ENCODE measurements at regions not wholly inside any gene's neighbourhood (a gene's known extent, or its start where the extent isn't known, plus 50 kb on each side); places are given as distances from the start of the nearest gene placed in this dataset.

DNA sequence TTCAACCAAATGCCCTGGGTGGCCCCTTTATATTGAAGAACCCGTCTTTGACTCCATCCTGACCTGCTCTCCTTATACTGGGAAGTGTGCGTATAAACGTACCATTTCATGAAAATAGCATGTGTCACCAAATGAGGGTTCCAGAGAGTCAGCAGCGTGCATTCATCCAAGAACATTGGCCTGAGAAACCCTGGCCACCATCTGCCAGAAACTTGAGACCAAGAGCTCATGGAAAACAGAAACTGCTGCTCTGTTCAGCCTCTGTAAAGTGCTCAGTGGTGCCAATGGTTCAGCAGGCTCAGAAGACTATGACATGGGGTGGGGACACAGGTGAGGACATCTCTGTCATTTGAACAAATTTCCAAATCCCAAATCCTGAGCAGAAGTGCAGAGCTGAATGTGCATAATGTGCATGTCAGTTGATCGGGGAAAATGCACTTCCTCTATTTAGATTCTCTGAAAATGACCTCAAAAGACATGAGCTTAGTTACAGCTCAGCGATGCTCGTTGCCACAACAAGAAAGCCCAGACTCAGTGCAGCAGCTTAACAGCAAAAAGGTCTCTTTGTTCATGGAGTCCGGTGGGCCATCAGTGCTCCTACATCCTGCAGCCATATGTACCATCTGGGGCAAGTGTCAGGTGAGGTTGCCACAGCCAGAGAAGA lies 176.1 kb downstream of the ATPSCKMT start:
- DNase-seq (ENCODE audit: low spot score): no peak

DNA sequence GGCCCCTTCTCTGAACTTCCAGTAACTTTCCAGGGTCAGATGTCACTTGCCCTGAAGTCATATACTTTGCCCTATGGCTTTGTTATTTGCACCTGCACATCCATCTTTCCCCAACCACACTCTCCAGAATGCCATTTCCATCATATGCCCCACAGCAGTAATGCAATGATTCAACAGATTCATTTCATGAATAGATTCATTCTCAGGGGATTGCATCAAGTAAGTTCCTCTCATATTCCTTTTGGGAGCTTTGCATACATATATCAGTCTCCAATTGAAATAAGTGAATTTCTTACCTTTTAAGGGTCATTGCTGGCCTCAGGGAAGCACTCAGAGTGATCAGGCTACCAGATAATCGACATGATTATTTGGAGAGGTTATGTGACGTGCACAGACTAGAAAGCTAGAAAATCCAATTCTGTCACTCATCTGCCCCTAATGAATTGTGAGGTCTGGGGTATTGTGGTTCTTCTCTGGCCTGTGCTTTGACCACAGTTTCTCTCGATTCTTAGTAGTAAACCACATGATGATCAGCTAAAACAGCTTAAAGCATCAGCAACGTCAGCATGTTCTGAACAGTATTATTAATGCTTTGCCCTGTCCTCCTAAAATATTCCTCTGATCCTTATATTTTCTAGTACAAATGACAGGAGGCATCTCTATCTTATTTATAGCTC lies 179.9 kb downstream of the ATPSCKMT start:
- no peak for DNase-seq (ENCODE audit: low spot score)

DNA sequence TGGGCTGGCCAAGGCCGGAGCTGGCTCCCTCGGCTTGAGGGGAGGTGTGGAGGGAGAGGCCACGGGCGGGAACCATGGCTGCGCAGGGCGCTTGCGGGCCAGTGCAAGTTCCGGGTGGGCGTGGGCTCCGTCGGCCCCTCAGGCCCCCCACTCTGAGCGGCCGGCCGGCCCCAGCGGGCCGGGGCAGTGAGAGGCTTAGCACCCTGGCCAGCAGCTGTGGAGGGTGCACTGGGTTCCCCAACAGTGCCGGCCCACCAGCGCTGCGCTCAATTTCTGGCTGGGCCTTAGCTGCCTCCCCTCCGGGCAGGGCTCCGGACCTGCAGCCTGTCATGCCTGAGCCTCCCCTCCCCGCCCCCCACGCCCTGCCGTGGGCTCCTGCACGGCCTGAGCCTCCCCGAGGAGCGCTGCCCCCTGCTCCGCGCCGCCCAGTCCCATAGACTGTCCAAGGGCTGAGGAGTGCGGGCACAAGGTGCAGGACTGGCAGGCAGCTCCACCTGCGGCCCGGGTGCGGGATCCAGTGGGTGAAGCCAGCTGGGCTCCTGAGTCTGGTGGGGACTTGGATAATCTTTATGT lies 184.2 kb downstream of the ATPSCKMT start:
- no peak for DNase-seq (ENCODE audit: low spot score)

DNA sequence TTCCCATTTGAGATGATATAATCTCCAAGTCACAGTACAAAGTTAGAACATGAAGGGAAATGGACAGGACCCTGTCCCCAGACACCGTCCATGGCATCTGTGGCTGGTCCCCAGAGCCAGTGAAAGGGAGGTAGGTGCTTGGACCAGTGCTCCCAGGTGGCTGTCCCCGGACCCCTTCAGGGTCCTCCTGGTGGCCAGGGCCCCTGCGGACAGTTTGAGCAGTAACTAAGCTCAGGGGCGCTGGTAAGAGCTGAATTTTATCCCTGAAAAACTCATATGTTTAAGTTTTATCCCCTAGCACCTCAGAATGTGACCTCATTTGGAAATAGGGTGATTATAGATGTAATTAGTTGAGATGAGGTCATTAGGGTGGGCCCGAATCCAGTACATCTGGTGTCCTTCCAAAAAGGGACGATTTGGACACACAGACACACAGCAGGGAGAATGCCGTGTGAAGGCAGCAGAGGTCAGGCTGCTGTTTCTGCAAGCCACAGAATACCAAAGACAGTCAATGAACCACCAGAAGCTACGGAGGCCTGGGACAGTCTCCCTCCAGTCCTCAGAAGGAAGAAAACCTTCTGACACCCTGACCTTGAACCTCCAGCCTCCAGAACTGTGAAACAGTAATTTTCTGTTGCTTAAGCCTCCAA lies 185.0 kb downstream of the ATPSCKMT start:
- no peak for DNase-seq (ENCODE audit: low spot score)

DNA sequence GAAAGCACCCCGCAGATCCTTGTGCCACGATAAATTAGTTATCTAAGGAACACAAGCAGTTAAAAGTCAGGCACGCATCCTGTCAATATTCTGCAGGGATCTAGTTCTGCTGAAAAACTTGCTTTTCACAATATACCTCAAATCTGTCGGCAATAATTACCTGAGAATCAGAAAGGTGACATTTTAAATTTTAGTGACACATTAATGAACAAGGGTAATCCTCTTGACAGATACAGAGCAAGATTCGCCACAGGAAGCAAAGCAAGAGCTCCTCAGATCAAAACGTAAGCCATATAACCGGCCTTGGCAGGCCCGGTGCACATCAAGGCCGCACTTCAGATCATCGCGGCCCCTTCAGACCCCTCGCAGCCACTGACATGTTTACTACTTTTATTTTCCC lies 185.7 kb downstream of the ATPSCKMT start:
- no peak for DNase-seq (ENCODE audit: low spot score)

DNA sequence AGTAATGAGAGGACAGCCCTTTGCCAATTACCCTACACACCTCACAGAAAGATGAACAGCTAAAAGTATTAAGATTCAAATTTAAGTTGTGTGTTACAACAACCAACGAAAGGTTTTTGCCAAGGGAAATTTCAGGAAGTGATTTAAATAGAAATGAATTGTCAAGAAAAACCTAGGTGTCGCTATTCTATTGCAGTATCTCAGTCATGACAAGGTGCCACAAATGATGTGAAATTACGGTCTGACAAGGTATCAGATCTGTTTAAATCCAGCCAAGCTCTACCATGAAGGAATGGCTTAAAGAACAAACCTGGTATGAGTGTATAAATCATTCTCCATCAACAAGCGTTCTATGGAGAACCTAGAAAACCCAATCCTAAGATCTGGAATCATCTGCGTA lies 189.7 kb downstream of the ATPSCKMT start:
- peak; percentile 13 for DNase-seq (ENCODE audit: low spot score)

DNA sequence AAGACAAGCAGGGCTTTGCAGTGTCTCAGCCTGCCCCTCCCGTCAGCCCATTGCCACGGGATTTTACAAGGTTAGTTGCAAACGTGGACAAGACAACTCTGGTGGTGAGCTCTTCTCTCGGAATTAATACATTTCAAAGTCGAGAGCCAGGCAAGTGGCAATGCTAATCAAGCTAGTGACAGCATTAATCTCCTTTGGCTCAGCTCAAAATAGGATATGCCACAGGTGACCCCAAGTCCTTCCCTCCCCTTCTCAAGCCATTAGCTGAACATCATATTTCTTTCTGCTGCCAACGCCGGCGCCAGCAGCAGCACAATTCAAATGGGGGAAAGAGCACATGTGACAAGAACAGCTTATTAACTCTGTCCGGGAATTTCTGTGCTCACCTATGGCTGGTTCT lies 190.1 kb downstream of the ATPSCKMT start:
- no peak for DNase-seq (ENCODE audit: low spot score)

DNA sequence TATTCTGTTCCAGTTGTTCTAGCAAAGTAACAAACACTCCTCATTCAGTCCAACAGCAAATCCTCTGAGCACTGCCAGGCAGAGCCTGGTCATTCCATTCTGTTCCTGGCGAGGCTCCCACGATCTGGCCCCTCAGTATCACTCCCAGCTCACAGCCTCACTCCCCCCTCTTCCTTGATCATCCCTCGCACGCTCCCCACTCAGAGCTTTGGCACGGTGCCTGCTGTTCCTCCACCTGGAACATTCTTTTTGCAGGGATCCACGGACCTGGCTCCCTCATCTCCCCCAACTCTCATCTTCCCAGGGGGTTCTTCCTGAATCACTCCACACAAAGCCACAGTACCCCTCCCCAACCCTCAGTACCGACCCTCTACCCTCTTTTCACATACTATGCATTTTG lies 192.3 kb downstream of the ATPSCKMT start:
- DNase-seq (ENCODE audit: low spot score): no peak

DNA sequence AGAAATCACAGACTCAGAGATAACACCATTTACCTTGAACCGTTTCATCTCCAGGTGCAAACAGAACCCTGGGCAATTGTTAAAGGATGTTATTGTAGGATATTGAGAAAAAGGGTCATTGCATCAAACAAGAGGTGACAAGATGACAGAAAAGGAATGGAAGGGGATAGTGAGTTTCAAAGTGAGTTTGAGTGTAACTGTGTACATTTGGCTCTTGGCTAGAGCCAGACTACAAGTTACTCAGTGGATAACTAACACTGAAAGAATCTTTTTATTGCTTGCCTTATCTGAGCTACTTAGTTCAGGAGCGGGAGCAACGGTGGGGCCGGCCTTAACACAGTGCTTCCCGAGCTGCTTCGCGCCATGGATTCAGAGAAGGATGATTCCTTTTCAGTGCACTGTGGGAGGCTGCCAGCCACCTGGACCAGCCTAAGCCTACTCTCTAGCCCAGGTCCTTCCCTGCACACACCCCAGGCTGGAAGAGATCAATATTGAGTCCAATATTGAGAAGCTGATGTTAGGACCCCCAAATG lies 193.4 kb downstream of the ATPSCKMT start:
- DNase-seq (ENCODE audit: low spot score): no peak

DNA sequence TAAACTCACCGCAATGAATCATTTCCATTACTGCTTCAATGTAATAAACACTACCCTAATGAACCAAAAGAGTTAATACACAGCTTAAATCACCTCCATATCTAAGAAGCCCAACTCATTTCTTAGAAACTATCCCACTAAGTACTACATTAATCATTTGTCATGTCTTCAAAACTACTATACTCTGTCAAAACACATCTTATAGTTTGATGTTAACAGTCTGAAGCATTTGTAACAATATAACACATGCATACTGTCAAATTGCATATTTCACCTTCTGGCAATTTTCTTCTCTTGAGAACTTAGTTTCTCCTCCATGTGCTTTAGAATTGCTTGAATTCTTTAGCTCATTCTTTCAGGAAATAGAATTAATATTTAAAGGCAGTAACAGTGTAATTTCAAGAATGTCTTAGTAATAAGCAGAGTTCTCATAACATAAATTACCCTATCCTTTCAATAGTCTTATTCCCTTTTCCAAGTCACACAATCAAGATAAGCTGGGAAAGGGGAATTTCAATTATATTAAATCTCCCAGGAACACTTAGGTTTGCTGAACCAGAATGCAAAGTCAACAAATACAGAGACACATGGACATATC lies 199.7 kb downstream of the ATPSCKMT start:
- DNase-seq (ENCODE audit: low spot score): no peak

DNA sequence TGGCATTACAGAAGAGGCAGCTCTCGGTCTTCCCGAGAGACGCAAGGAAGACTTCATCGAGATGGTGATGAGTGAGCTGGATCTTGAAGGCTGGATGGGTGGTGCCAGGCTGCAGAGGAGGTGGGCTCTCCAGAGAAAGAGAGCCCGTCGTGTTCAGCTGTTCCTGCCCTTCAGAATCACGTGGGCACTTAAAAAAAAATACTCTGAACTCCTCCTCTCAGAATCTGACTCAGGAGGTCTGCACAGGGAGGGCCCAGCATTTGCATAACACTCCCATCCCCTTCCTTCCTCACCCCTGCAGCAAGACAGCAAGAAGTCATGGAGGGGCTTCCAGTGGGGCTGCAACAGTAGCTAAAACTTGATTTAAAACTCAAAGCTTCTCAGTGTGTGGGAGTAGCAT lies 203.0 kb downstream of the ATPSCKMT start:
- DNase-seq (ENCODE audit: low spot score): no peak

DNA sequence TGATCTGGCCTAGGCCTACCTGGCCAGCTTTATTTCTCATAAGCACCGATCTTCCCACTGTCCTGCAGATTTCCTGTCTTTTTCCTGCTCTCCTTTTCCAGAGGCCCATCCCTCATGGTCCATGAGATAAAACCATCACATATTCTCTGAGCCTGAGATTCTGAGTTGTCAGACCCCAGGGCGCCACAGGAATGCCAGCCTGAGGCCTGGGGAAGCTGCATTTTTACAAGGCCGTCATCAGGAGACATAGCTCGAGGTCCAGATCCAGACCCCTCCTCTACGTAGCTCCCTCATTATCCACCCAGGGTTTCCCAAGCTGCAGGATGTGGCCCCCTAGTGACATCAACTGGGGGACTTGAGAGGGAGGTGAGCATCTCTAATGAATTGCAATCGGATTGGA lies 204.3 kb downstream of the ATPSCKMT start:
- no peak for DNase-seq (ENCODE audit: low spot score)

DNA sequence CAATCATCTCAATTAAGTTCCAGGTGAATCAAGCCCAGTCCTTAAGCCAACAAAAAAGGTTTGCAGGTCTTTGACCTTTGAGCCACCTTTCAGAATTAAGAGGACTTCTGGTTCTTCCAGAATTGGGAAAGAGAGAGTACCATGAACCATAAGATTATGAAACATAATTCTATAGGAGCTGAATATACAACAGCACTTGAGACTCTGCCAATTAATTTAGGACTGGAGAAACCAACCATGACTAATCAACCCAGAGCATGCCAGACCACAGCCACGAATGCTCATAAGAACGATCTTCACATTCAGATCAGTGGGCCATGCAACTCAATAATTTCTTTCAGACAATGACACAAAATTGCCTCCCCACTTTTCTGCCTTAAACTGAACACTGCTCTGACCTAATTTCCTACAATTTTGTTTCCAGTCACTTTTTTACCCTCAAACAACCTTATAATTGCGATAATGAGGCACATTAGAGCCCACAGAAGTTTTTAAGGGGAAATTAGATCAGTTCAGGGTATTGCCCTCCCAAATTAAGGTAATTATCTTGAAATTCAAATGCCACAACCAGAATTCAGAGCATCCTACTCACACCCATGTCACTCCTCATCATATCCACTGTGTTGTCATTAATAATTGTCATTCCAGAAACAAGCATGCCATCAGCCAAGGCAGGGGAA lies 213.4 kb downstream of the ATPSCKMT start:
- DNase-seq (ENCODE audit: low spot score): no peak

DNA sequence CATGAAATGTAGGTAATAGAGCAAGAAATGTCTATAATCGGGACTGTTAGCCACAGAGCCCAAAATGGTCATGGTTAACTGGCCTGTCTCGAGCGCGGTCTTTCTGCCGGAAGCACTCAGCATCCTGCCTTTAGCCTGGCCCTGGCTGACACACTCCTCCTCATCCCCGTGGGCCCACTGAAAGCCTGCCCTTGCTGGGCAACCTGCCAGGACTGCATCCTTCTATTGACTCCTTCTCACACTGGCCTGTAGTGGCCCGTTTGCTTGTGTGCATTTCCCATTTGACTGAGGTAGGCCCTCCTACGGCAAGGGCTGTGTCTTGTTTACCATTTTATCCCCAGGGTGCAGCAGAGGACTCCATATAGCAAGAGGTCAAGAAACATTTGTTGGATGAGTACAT lies 215.7 kb downstream of the ATPSCKMT start:
- DNase-seq (ENCODE audit: low spot score): no peak

DNA sequence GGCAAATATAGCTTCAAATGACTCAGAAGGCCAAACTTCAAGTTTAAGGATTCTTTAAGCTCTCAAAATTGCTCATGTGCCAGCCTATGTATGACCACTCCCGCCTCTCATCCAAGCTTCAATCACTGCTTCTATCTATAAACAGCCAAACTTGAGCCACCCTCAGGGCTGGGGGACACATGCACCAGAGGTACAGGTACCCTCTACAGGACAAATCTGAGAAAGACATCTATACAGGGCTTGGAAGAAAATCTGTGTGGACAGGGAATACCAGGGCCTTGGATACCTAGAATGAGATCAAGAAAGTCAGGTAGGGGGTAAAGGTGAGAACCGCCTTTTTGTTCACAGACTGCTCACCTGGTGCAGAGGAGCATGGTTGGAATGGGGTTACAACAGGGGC lies 217.9 kb downstream of the ATPSCKMT start:
- DNase-seq (ENCODE audit: low spot score): no peak

DNA sequence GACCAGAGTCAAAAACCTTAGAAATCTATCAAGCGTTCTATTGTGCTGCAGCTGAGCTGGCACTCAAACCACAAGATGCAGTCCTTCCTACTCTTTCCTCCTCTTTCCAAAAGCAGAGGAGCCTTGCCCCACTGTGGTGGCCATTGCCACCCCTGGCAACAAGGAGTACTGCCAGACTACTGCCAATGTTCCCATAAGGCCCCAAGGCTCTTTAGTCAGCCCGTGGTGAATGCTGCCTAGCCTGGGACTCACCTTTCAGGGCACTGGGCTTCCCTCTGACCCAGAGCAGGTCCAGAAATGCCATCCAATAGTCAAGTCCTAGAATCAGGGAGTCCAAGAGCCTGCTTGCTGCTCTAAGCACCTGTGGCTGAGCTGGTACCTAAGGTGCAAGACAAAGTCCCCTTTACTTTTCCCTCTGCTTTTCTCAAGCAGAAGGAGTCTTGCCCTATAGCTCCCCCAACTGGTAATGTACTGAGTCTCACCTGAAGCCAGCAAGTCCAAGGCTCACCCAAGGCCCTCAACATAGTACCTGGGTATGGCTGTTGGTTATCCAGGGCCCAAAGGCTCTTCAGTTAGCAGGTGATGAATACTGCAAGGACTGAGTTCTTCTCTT lies 219.4 kb downstream of the ATPSCKMT start:
- no peak for DNase-seq (ENCODE audit: low spot score)

DNA sequence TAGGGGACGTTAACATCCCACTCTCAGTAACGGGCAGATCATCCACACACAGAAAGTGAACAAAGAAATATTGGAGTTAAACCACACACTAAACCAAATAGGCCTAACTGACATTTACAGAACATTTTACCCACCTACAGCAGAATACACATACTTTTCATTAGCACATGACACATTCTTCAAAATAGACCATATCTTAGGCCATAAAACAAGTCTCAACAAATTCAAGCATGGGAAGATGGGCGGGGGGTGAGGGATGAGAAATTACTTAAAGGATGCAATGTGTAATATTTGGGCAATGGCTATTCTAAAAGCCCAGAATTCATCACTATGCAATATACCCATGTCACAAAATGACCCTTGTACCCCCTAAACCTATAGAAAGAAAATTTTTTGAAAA lies 226.2 kb downstream of the ATPSCKMT start:
- no peak for DNase-seq (ENCODE audit: low spot score)

DNA sequence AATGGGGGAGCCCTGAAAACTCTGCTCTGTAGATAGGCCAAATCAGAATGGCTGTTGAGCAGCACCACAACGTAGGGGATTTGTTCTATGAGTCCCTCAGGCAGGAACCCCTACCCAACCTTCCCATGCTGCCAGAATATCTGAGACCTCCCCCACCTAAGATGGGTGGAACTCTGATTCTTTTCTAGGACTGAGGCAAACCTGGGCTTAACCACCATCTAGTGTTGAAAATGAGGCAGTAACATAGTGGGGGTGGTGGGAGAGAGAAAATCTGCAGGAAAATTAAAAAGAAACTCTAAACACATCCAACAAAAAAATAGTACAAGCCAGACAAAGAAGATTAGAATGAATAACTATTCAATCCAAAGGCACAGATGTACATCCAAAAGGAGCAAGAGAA lies 228.4 kb downstream of the ATPSCKMT start:
- DNase-seq (ENCODE audit: low spot score): no peak

DNA sequence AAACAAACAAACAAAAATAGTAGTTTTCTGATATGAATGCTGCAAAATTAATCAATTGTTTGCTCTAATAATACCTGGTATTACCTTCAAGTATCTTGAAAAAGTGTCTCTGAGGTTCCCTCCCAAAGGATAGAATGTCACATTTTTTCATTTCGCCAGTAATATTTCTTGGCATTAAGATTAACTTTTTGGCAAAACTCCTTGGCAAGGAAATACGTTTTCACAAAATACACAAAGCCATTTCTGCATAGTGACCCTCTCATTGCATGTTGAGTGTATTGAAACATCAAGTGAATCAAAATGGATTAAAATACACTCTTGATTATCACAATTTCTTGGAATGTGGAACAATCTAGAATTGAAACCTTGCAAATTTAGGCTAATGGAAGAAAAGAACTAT lies 230.5 kb downstream of the ATPSCKMT start:
- no peak for DNase-seq (ENCODE audit: low spot score)

DNA sequence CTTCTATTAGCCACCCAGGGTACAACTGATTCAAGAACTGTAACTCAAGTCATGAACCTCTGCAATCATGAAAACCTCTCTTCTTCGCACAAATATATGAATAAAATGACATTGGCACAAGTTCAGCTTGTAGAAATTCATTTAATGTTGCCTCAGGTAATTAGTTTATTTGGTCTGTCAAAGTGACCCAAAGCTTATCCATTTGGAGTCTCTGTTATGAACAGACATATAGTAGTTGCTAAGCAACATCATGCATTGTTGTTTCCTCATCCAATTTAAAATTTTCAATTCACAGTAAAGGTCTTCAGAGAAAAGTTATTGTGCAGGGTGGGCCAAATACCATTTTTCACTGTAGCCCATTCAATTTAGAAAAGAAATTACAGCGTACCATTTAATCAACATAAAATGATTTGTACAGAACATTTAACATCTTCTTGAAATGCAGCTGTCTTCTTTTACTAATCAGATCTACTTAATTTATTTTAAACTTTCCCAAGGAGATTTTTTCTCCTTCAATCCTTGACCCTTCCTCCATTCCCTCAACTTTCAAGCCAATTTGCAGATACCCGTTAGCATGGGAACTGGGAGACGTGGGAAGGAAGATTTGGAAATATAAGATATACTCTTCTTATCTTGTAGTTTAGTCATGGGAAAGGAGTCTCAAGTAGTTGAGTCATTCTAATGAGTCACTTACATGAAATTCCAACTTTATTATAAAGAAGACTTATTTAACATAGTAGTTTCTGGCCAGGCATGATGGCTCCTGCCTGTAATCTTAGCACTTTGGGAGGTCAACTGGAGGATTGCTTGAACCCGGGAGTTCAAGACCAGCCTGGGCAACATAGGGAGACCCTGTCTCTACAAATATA lies 231.3 kb downstream of the ATPSCKMT start:
- DNase-seq (ENCODE audit: low spot score): peak; percentile 25

DNA sequence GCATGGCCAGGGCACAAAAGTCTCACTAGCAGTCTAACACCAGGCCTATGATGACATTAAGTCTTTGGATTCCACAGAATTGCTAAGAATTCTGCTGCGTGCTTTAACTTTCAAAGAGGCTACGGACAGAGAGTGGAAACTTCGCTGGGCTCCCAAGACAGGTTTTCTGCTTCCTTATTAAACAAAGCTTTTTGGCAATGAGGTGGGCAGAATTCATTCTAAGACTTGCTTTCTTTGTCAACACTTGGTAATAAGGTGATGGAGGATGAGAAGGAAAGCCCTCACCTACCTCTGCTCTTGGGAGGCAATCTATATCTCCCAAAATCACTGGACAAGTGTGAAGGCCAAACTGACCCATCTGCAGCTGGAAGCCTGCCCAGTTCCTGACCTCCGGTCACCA lies 231.9 kb downstream of the ATPSCKMT start:
- no peak for DNase-seq (ENCODE audit: low spot score)

Data from SW480 (cell line).